RWPE2 (cell line): ENCODE measurements at regions not wholly inside any gene's neighbourhood (a gene's known extent, or its start where the extent isn't known, plus 50 kb on each side); places are given as distances from the start of the nearest gene placed in this dataset.
A peak's percentile ranks its signal among the peaks of the same experiment; 100 is the strongest.

Source experiments
- ATAC-seq: fragments of 200-7000 bp; cut with Tn5 transposase; 3 replicates; pipeline ENCODE4 v1.9.1; 2021; ENCODE audit warnings: low read depth
- DNase-seq: peaks from one replicate; pipeline ENCODE4 v3.0.0-alpha.2; 2020; ENCODE audit warnings: low spot score
- H3K27ac ChIP-seq: fragments of 450-650 bp; 2 replicates; pipeline ENCODE4 v1.5.1; 2017; ENCODE audit warnings: mild to moderate bottlenecking; ENCODE audit not compliant: poor library complexity, severe bottlenecking
- H3K27me3 ChIP-seq: fragments of 250-450 bp; sonication (Bioruptor Pico); 2 replicates; pipeline ENCODE4 v1.5.1; 2021; ENCODE audit warnings: mild to moderate bottlenecking, moderate library complexity; ENCODE audit not compliant: insufficient read depth, poor library complexity, severe bottlenecking
- H3K36me3 ChIP-seq: fragments of 250-450 bp; sonication (Bioruptor Pico); 2 replicates; pipeline ENCODE4 v1.5.1; 2020; ENCODE audit warnings: low read depth, mild to moderate bottlenecking, moderate library complexity
- H3K4me1 ChIP-seq: fragments of 250-450 bp; sonication (Bioruptor Pico); 2 replicates; pipeline ENCODE4 v1.5.1; 2021; ENCODE audit warnings: mild to moderate bottlenecking, moderate library complexity; ENCODE audit not compliant: insufficient read depth, poor library complexity, severe bottlenecking
- H3K4me3 ChIP-seq: fragments of 250-450 bp; sonication (Bioruptor Pico); 2 replicates; pipeline ENCODE4 v1.5.1; 2021; ENCODE audit warnings: mild to moderate bottlenecking, moderate library complexity; ENCODE audit not compliant: severe bottlenecking
- H3K9me3 ChIP-seq: fragments of 250-450 bp; sonication (Bioruptor Pico); 2 replicates; pipeline ENCODE4 v1.5.1; 2021; ENCODE audit warnings: mild to moderate bottlenecking, moderate library complexity; ENCODE audit not compliant: severe bottlenecking
- CTCF ChIP-seq: fragments of 450-650 bp; IDR thresholded peaks from one replicate; pipeline ENCODE4 v1.5.1; 2017; ENCODE audit warnings: mild to moderate bottlenecking, moderate library complexity; ENCODE audit not compliant: poor library complexity, severe bottlenecking

- Histone ChIP-seq H3K27ac (peak overlapping the region; percentile 42), H3K4me3 (no peak overlapping the region), H3K36me3 (no peaks in the 10 kb centered on the region), H3K27me3 (no peaks in the 10 kb centered on the region), H3K4me1 (peaks cover 59% of the 10 kb centered on the region), H3K9me3 (no peaks in the 10 kb centered on the region)
- ATAC-seq: no peak
- no peak for DNase-seq
- TF ChIP-seq CTCF: no peak
Observed at GRCh38 chr6:144344646-144345045, 59.5 kb downstream of the UTRN start.

DNA sequence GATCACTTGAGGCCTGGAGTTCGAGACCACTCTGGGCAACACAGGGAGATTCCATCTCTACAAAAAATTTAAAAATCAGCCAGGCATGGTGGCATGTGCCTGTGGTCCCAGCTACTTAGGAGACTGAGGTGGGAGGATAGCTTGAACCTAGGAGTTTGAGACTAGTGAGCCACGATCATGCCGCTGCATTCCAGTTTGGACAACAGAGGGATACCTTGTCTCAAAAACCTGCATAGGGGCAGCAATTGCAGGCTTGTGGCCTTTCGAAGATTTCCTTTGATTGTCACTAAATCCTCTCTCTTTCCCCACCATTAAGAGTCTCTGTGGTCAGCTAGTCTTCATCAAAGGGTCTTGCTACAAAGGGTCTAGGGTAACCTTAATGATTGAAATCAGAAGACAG, 60.3 kb downstream of the UTRN start:
- Histone ChIP-seq H3K27me3 (no peaks in the 10 kb centered on the region), H3K4me3 (no peak overlapping the region), H3K9me3 (no peaks in the 10 kb centered on the region), H3K36me3 (no peaks in the 10 kb centered on the region), H3K27ac (no peak overlapping the region), H3K4me1 (peaks cover 61% of the 10 kb centered on the region)
- DNase-seq (no peak), ATAC-seq (no peak)
- TF ChIP-seq CTCF: no peak

- Histone ChIP-seq H3K36me3 (no peaks in the 10 kb centered on the region), H3K27me3 (no peaks in the 10 kb centered on the region), H3K9me3 (no peaks in the 10 kb centered on the region), H3K27ac (peak overlapping the region; percentile 68), H3K4me3 (no peak overlapping the region), H3K4me1 (peaks cover 57% of the 10 kb centered on the region)
- TF ChIP-seq CTCF: no peak
- ATAC-seq (peak; percentile 85), DNase-seq (no peak)
Observed at GRCh38 chr6:144346719-144347447, 61.7 kb downstream of the UTRN start.

- H3K4me1 ChIP-seq: peaks cover 53% of the 10 kb centered on the region
- H3K27ac ChIP-seq: peak overlapping the region; percentile 68
- no peak for ATAC-seq
- H3K9me3 ChIP-seq: no peaks in the 10 kb centered on the region
- TF ChIP-seq CTCF: no peak
- no peak overlapping the region for H3K4me3 ChIP-seq
- no peaks in the 10 kb centered on the region for H3K27me3 ChIP-seq
- no peak for DNase-seq
- H3K36me3 ChIP-seq: no peaks in the 10 kb centered on the region
Observed at GRCh38 chr6:144347448-144347759, 62.3 kb downstream of the UTRN start.

- Histone ChIP-seq H3K4me3 (no peak overlapping the region), H3K27ac (peak overlapping the region; percentile 68), H3K27me3 (no peaks in the 10 kb centered on the region), H3K36me3 (no peaks in the 10 kb centered on the region), H3K9me3 (no peaks in the 10 kb centered on the region), H3K4me1 (peaks cover 51% of the 10 kb centered on the region)
- ATAC-seq (no peak), DNase-seq (no peak)
- no peak for TF ChIP-seq CTCF
Observed at GRCh38 chr6:144347933-144348332, 62.8 kb downstream of the UTRN start.
